ENCODE measurements at regions not wholly inside any gene's neighbourhood (a gene's known extent, or its start where the extent isn't known, plus 50 kb on each side); places are given as distances from the start of the nearest gene placed in this dataset.
"Not testable (repeated sequence)": the region's sequence is repeated elsewhere in the genome, so short reads cannot be mapped to it uniquely, and the experiment has no call there.

GRCh38 chr2:14494759-14495158 lies 137.8 kb upstream of the LRATD1 start:
- Histone ChIP-seq H3K27me3 (no peaks in the 10 kb centered on the region), H3K9me3 (no peaks in the 10 kb centered on the region), H3K27ac (no peak overlapping the region), H3K4me1 (no peaks in the 10 kb centered on the region), H3K36me3 (no peaks in the 10 kb centered on the region), H3K4me3 (no peak overlapping the region)
- WGBS, 2 donors, result 63 to 70% methylated on average over 1 of the region's 1 CpG
- no peak for DNase-seq (ENCODE audit: low spot score in 2 of 2)
- no peak for TF ChIP-seq POLR2A (IDR thresholded peaks at IDR 0.05)
- TF ChIP-seq EP300 (IDR thresholded peaks at IDR 0.05), result no peak
- TF ChIP-seq CTCF (IDR thresholded peaks at IDR 0.05), result no peak

DNA sequence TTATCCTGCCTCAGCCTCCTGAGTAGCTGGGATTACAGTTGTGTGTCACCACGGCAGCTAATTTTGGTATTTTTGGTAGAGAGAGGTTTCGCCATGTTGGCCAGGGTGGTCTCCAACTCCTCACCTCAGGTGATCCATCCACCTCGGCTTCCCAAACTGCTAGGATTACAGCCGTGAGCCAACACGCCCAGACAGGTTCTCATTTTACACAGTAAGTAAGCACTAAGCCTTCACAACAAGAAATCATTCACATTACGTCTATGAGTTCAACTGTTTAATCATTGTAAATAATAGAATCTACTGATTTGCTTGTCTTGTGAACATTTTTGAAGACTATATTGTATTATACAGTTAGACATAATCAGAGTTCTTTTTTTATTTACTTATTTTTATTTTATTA lies 131.5 kb upstream of the LRATD1 start:
- 88 to 95% methylated on average over 6 of the region's 6 CpGs for WGBS, 2 donors
- Histone ChIP-seq H3K4me3 (no peak overlapping the region), H3K27me3 (no peaks in the 10 kb centered on the region), H3K36me3 (no peaks in the 10 kb centered on the region), H3K27ac (no peak overlapping the region), H3K9me3 (no peaks in the 10 kb centered on the region), H3K4me1 (no peaks in the 10 kb centered on the region)
- no peak for TF ChIP-seq POLR2A (IDR thresholded peaks at IDR 0.05)
- no peak for TF ChIP-seq CTCF (IDR thresholded peaks at IDR 0.05)
- TF ChIP-seq EP300 (IDR thresholded peaks at IDR 0.05), result no peak
- DNase-seq (ENCODE audit: low spot score in 2 of 2), result no peak

DNA sequence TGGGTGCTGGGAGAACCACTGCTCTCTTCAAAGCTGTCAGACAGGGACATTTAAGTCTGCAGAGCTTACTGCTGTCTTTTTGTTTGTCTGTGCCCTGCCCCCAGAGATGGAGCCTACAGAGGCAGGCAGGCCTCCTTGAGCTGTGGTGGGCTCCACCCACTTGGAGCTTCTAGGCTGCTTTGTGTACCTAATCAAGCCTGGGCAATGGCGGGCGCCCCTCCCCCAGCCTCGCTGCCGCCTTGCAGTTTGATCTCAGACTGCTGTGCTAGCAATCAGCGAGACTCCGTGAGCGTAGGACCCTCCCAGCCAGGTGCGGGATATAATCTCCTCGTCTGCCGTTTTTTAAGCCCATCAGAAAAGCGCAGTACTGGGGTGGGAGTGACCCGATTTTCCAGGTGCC lies 125.6 kb upstream of the LRATD1 start:
- H3K27ac ChIP-seq; DNase-seq (ENCODE audit: low spot score in 2 of 2); H3K27me3 ChIP-seq; H3K4me3 ChIP-seq; H3K4me1 ChIP-seq; H3K36me3 ChIP-seq; H3K9me3 ChIP-seq: not testable (repeated sequence)
- 95% methylated on average over 12 of the region's 12 CpGs for WGBS, 2 donors

DNA sequence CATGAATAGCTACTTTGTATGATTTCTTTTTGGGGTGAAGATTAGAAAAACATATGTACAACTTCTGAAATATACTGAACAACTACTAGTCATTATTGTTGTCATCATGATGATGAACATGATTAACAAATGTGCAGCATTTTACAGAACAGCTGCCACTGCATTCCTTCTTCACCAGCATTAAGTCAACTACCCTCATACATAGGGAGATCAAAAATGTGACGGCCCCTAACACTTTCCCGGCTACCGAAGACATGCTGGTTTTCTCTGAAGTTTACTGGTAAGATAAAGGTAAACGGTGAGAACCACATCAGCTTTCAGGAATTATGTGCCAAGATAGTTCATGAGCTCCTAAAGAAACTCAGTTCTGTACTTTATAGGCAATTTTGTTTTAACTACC lies 121.0 kb upstream of the LRATD1 start:
- Histone ChIP-seq H3K27ac (no peak overlapping the region), H3K36me3 (no peaks in the 10 kb centered on the region), H3K9me3 (peaks cover 0 to 3% (median 0%) of the 10 kb centered on the region in 4 donors), H3K27me3 (no peaks in the 10 kb centered on the region), H3K4me1 (no peaks in the 10 kb centered on the region), H3K4me3 (no peak overlapping the region)
- TF ChIP-seq POLR2A (IDR thresholded peaks at IDR 0.05), result no peak
- no peak for TF ChIP-seq EP300 (IDR thresholded peaks at IDR 0.05)
- TF ChIP-seq CTCF (IDR thresholded peaks at IDR 0.05), result no peak
- 70 to 88% methylated on average over 4 of the region's 4 CpGs for WGBS, 2 donors
- no peak for DNase-seq (ENCODE audit: low spot score in 2 of 2)

GRCh38 chr2:14513903-14514302 lies 118.6 kb upstream of the LRATD1 start:
- WGBS, 2 donors, result 21 to 28% methylated on average over 1 of the region's 1 CpG
- H3K27me3 ChIP-seq, result no peaks in the 10 kb centered on the region
- H3K36me3 ChIP-seq, result no peaks in the 10 kb centered on the region
- no peak overlapping the region for H3K4me3 ChIP-seq
- no peak for TF ChIP-seq CTCF (IDR thresholded peaks at IDR 0.05)
- TF ChIP-seq EP300 (IDR thresholded peaks at IDR 0.05), result no peak
- no peak for TF ChIP-seq POLR2A (IDR thresholded peaks at IDR 0.05)
- H3K4me1 ChIP-seq, result no peaks in the 10 kb centered on the region
- no peaks in the 10 kb centered on the region for H3K9me3 ChIP-seq
- H3K27ac ChIP-seq, result no peak overlapping the region
- no peak for DNase-seq (ENCODE audit: low spot score in 2 of 2)

GRCh38 chr2:14516844-14517243 lies 115.7 kb upstream of the LRATD1 start:
- Histone ChIP-seq H3K4me3 (no peak overlapping the region), H3K4me1 (no peaks in the 10 kb centered on the region), H3K36me3 (no peaks in the 10 kb centered on the region), H3K27ac (no peak overlapping the region), H3K9me3 (no peaks in the 10 kb centered on the region), H3K27me3 (no peaks in the 10 kb centered on the region)
- no peak for TF ChIP-seq POLR2A (IDR thresholded peaks at IDR 0.05)
- no peak for TF ChIP-seq CTCF (IDR thresholded peaks at IDR 0.05)
- TF ChIP-seq EP300 (IDR thresholded peaks at IDR 0.05), result no peak
- WGBS, 2 donors, result 93 to 96% methylated on average over 1 of the region's 1 CpG
- DNase-seq (ENCODE audit: low spot score in 2 of 2), result no peak

Data from tibial nerve (tissue), 4 donors.